ENCODE measurements at regions not wholly inside any gene's neighbourhood (a gene's known extent, or its start where the extent isn't known, plus 50 kb on each side); places are given as distances from the start of the nearest gene placed in this dataset.

GRCh38 chr1:58116284-58116683 lies 430.2 kb downstream of the OMA1 start:
- no peak for TF ChIP-seq TAF1 (conservative IDR thresholded peaks at IDR 0.05)
- no peak for TF ChIP-seq CTCF (IDR thresholded peaks at IDR 0.05; ENCODE audit: low read depth, low read length, missing input control)
- TF ChIP-seq REST (IDR thresholded peaks at IDR 0.05): no peak
- no peak for TF ChIP-seq GABPA (IDR thresholded peaks at IDR 0.05 in 1 of 2, conservative IDR thresholded peaks at IDR 0.05 in 1 of 2)
- TF ChIP-seq JUND (IDR thresholded peaks at IDR 0.05): no peak
- TF ChIP-seq FOXA2 (IDR thresholded peaks at IDR 0.05): no peak
- no peak for TF ChIP-seq YY1 (IDR thresholded peaks at IDR 0.05)
- TF ChIP-seq, protein P1, sequence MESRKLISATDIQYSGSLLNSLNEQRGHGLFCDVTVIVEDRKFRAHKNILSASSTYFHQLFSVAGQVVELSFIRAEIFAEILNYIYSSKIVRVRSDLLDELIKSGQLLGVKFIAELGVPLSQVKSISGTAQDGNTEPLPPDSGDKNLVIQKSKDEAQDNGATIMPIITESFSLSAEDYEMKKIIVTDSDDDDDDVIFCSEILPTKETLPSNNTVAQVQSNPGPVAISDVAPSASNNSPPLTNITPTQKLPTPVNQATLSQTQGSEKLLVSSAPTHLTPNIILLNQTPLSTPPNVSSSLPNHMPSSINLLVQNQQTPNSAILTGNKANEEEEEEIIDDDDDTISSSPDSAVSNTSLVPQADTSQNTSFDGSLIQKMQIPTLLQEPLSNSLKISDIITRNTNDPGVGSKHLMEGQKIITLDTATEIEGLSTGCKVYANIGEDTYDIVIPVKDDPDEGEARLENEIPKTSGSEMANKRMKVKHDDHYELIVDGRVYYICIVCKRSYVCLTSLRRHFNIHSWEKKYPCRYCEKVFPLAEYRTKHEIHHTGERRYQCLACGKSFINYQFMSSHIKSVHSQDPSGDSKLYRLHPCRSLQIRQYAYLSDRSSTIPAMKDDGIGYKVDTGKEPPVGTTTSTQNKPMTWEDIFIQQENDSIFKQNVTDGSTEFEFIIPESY (IDR thresholded peaks at IDR 0.05): no peak
- TF ChIP-seq NR2F2 (IDR thresholded peaks at IDR 0.05): no peak
- no peak for TF ChIP-seq RAD21 (IDR thresholded peaks at IDR 0.05)

Data from liver (tissue), 3 donors.